ENCODE measurements at regions not wholly inside any gene's neighbourhood (a gene's known extent, or its start where the extent isn't known, plus 50 kb on each side); places are given as distances from the start of the nearest gene placed in this dataset.

DNA sequence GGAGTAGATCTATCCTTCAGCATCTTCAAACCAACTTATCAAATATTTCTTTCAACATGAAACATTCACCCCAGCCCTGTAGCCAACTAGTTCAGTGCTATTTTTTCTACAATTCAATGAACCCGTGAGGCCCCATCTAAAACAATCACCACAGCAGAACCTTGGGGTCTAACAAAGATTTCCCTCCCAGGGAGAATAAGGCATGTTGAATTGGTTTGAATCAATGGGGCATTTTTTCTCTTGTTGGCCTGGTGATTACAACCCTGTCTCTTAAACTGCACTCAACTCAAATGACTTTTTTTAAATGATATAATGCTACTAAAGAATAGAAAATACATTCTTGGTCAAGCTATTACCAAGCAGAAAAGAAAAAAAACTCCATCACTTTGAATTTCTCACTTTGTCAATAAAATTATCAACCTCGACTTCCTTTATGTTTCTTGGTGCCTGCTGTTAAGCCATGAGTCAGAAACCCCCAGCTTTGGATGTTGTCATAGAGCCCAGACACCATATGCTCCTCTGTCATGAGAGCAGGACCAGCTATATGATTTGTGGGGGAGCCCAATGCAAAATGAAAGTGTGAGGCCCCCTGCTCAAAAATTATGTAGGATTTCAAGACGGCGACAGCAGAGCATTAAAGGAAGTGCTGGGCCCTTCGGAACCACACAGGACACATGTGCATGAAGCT lies 282.4 kb downstream of the MEIS1 start:
- peaks cover 2% of the 10 kb centered on the region for H3K27me3 Mint-ChIP-seq (ENCODE audit: low read depth)
- H3K27ac Mint-ChIP-seq (ENCODE audit: unreplicated experiment) = no peak overlapping the region
- no peaks in the 10 kb centered on the region for H3K36me3 Mint-ChIP-seq (ENCODE audit: low read depth)
- H3K4me1 Mint-ChIP-seq (ENCODE audit: low read depth) = no peaks in the 10 kb centered on the region
- no peaks in the 10 kb centered on the region for H3K9me3 Mint-ChIP-seq (ENCODE audit: low read depth)
- no peak for DNase-seq (ENCODE audit: low spot score)
- H3K4me3 Mint-ChIP-seq (ENCODE audit: unreplicated experiment) = no peak overlapping the region
- no peak for TF ChIP-seq CTCF (IDR thresholded peaks at IDR 0.05)

DNA sequence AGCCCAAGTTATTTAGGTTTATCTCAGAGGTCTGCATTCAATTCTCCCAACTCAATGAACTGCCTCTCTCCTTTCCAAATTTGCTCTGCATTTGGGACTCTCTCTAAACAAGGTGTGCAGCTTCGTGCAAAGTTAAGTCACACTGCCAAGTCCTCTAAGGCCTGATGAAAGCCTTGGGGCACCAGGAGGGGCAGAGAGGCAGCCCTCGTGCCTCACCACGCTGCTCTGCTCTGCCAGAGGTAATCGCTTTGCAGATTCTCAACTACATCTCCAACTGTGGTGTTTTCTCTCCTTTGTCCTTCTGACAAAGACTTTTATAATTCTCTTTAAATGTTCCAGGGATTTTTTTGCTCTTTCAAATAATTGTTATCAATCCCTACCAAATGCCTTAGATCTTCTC lies 283.0 kb downstream of the MEIS1 start:
- Mint-ChIP-seq H3K27me3 (ENCODE audit: low read depth) (peaks cover 2% of the 10 kb centered on the region), H3K9me3 (ENCODE audit: low read depth) (no peaks in the 10 kb centered on the region), H3K36me3 (ENCODE audit: low read depth) (no peaks in the 10 kb centered on the region), H3K4me1 (ENCODE audit: low read depth) (no peaks in the 10 kb centered on the region), H3K4me3 (ENCODE audit: unreplicated experiment) (no peak overlapping the region), H3K27ac (ENCODE audit: unreplicated experiment) (no peak overlapping the region)
- no peak for TF ChIP-seq CTCF (IDR thresholded peaks at IDR 0.05)
- DNase-seq (ENCODE audit: low spot score) = no peak

- Mint-ChIP-seq H3K9me3 (ENCODE audit: low read depth) (no peaks in the 10 kb centered on the region), H3K36me3 (ENCODE audit: low read depth) (no peaks in the 10 kb centered on the region)
- no peak for DNase-seq (ENCODE audit: low spot score)
Observed at GRCh38 chr2:66721776-66722175, 286.9 kb downstream of the MEIS1 start.

DNA sequence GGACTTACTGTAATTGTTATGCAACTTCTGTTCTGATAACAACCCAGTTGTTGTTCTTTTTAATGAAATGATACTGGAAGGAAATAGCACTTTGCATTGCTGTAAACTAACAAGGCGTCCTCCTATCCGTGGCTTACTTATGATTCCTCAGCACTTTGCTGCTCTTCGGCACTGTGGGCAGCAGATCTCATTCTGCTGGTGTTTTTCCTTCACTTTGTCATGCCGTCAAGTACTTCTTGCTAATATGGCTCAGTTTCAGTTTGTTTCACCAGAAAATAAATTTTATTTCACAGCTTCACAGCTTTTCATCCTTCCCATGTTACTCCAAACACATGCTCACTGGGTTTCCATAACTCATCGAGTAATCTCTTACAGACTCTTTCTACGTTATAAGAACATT lies 289.3 kb downstream of the MEIS1 start:
- peaks cover 3% of the 10 kb centered on the region for H3K9me3 Mint-ChIP-seq (ENCODE audit: low read depth)
- H3K36me3 Mint-ChIP-seq (ENCODE audit: low read depth) = no peaks in the 10 kb centered on the region
- H3K4me1 Mint-ChIP-seq (ENCODE audit: low read depth) = no peaks in the 10 kb centered on the region
- no peak for DNase-seq (ENCODE audit: low spot score)
- no peak for TF ChIP-seq CTCF (IDR thresholded peaks at IDR 0.05)
- no peak overlapping the region for H3K27ac Mint-ChIP-seq (ENCODE audit: unreplicated experiment)
- H3K27me3 Mint-ChIP-seq (ENCODE audit: low read depth) = peaks cover 8% of the 10 kb centered on the region
- no peak overlapping the region for H3K4me3 Mint-ChIP-seq (ENCODE audit: unreplicated experiment)

More at GRCh38 chr2:66721776-66722175, 286.9 kb downstream of the MEIS1 start:
- no peak for TF ChIP-seq CTCF (IDR thresholded peaks at IDR 0.05)
- no peaks in the 10 kb centered on the region for H3K4me1 Mint-ChIP-seq (ENCODE audit: low read depth)
- peaks cover 4% of the 10 kb centered on the region for H3K27me3 Mint-ChIP-seq (ENCODE audit: low read depth)
- H3K27ac Mint-ChIP-seq (ENCODE audit: unreplicated experiment) = no peak overlapping the region
- no peak overlapping the region for H3K4me3 Mint-ChIP-seq (ENCODE audit: unreplicated experiment)

DNA sequence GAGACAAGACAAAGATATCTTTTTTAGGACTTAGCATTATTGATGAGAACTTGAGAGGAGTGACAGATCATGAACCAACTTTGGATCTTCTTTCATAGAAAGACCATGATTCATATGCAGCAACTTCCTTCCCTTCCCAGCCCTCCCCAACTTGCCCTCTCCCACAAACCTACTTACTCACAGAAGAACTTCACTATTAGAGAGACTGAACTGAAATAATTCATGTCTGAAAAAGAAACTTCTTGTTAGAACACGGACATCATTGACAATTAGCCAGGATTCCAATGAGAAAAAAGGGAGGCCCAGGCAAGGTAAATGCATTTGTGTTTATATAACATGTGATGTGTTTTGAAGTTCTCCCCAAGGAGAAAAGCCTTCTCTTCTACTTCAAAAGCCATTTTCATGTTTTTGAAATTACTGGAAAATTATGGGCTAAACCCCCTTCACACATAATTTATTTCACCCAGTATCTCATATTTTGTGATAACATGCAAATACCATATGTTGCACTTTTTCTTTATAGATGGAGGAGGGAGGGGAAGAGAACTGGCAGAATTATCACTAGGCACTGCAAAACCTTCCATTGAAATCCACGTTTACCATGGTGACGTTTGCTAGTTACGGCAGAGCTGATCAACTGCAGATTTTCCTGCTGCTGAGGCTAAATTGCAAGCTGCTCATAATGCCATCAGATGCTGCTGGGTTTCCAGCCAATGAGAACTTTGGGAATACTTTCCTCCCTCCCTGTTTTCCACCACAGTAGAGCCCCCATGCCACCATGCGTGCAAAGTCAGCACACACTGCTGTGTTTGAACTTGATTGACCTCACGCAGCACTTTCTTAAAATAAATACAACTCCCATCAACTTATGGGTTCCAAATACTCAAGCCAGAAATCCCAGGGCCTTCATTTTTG lies 294.7 kb downstream of the MEIS1 start:
- no peak for TF ChIP-seq CTCF (IDR thresholded peaks at IDR 0.05)
- Mint-ChIP-seq H3K4me3 (ENCODE audit: unreplicated experiment) (no peak overlapping the region), H3K9me3 (ENCODE audit: low read depth) (peaks cover 3% of the 10 kb centered on the region), H3K4me1 (ENCODE audit: low read depth) (no peaks in the 10 kb centered on the region), H3K36me3 (ENCODE audit: low read depth) (no peaks in the 10 kb centered on the region), H3K27ac (ENCODE audit: unreplicated experiment) (no peak overlapping the region), H3K27me3 (ENCODE audit: low read depth) (peaks cover 10% of the 10 kb centered on the region)
- DNase-seq (ENCODE audit: low spot score) = no peak

Data from chondrocyte (in vitro differentiated cells).